ENCODE measurements at regions not wholly inside any gene's neighbourhood (a gene's known extent, or its start where the extent isn't known, plus 50 kb on each side); places are given as distances from the start of the nearest gene placed in this dataset.

- Histone ChIP-seq H3K27ac (replicated peaks in 1 of 4) (no peak overlapping the region), H3K4me3 (no peak overlapping the region), H3K27me3 (no peaks in the 10 kb centered on the region), H3K4me1 (peaks cover 0 to 17% (median 6%) of the 10 kb centered on the region in 4 donors), H3K36me3 (no peaks in the 10 kb centered on the region), H3K9me3 (no peaks in the 10 kb centered on the region)
- intact Hi-C loops (cut with DNase I): no loop called here
- TF ChIP-seq POLR2A (IDR thresholded peaks at IDR 0.05; ENCODE audit: low read depth) (no peak), CTCF (IDR thresholded peaks at IDR 0.05) (no peak), POLR2AphosphoS5 (IDR thresholded peaks at IDR 0.05) (no peak), EP300 (IDR thresholded peaks at IDR 0.05) (no peak)
- DNase-seq (ENCODE audit: extremely low spot score): no peak
- WGBS: 85% methylated on average over 2 of the region's 2 CpGs
Measured at GRCh38 chr6:121867095-121867494, 431.6 kb downstream of the GJA1 start.

GRCh38 chr6:121868206-121868605, 432.8 kb downstream of the GJA1 start:
- TF ChIP-seq EP300 (IDR thresholded peaks at IDR 0.05) (no peak), CTCF (IDR thresholded peaks at IDR 0.05) (no peak), POLR2AphosphoS5 (IDR thresholded peaks at IDR 0.05) (no peak), POLR2A (IDR thresholded peaks at IDR 0.05; ENCODE audit: low read depth) (no peak)
- Histone ChIP-seq H3K27me3 (no peaks in the 10 kb centered on the region), H3K9me3 (no peaks in the 10 kb centered on the region), H3K4me3 (no peak overlapping the region), H3K4me1 (peaks cover 0 to 17% (median 6%) of the 10 kb centered on the region in 4 donors), H3K36me3 (no peaks in the 10 kb centered on the region), H3K27ac (replicated peaks in 1 of 4) (no peak overlapping the region)
- DNase-seq (ENCODE audit: extremely low spot score): no peak
- intact Hi-C loops (cut with DNase I): no loop called here
- WGBS: 79% methylated on average over 1 of the region's 1 CpG

GRCh38 chr6:121873595-121873994, 438.1 kb downstream of the GJA1 start:
- TF ChIP-seq POLR2AphosphoS5 (IDR thresholded peaks at IDR 0.05): no peak
- H3K27ac ChIP-seq (replicated peaks in 1 of 4): no peak overlapping the region
- no peaks in the 10 kb centered on the region for H3K36me3 ChIP-seq
- WGBS: 68% methylated on average over 2 of the region's 2 CpGs
- no peaks in the 10 kb centered on the region for H3K9me3 ChIP-seq
- H3K27me3 ChIP-seq: no peaks in the 10 kb centered on the region
- intact Hi-C loops (cut with DNase I): no loop called here
- H3K4me3 ChIP-seq: no peak overlapping the region
- DNase-seq (ENCODE audit: extremely low spot score): no peak
- H3K4me1 ChIP-seq: no peaks in the 10 kb centered on the region

GRCh38 chr6:121876721-121877120, 441.3 kb downstream of the GJA1 start:
- TF ChIP-seq POLR2AphosphoS5 (IDR thresholded peaks at IDR 0.05) (no peak), CTCF (IDR thresholded peaks at IDR 0.05) (no peak), POLR2A (IDR thresholded peaks at IDR 0.05; ENCODE audit: low read depth) (no peak), EP300 (IDR thresholded peaks at IDR 0.05) (no peak)
- no peak for DNase-seq (ENCODE audit: extremely low spot score)

GRCh38 chr6:121879149-121879548, 443.7 kb downstream of the GJA1 start:
- intact Hi-C loops (cut with DNase I): no loop called here
- H3K27me3 ChIP-seq: no peaks in the 10 kb centered on the region
- no peaks in the 10 kb centered on the region for H3K9me3 ChIP-seq
- no peaks in the 10 kb centered on the region for H3K36me3 ChIP-seq
- 48% methylated on average over 1 of the region's 1 CpG for WGBS
- no peak overlapping the region for H3K4me3 ChIP-seq
- H3K4me1 ChIP-seq: peaks cover 0 to 4% (median 0%) of the 10 kb centered on the region in 4 donors
- no peak overlapping the region for H3K27ac ChIP-seq (replicated peaks in 1 of 4)
- no peak for DNase-seq (ENCODE audit: extremely low spot score)
- TF ChIP-seq CTCF (IDR thresholded peaks at IDR 0.05) (no peak), POLR2AphosphoS5 (IDR thresholded peaks at IDR 0.05) (no peak)

More at GRCh38 chr6:121876721-121877120, 441.3 kb downstream of the GJA1 start:
- H3K27me3 ChIP-seq: no peaks in the 10 kb centered on the region
- H3K4me3 ChIP-seq: no peak overlapping the region
- no peak overlapping the region for H3K27ac ChIP-seq (replicated peaks in 1 of 4)
- intact Hi-C loops (cut with DNase I): no loop called here
- no peaks in the 10 kb centered on the region for H3K36me3 ChIP-seq
- no peaks in the 10 kb centered on the region for H3K4me1 ChIP-seq
- H3K9me3 ChIP-seq: no peaks in the 10 kb centered on the region
